ENCODE measurements at regions not wholly inside any gene's neighbourhood (a gene's known extent, or its start where the extent isn't known, plus 50 kb on each side); places are given as distances from the start of the nearest gene placed in this dataset.

- no peak for TF ChIP-seq CTCF (IDR thresholded peaks at IDR 0.05; ENCODE audit: insufficient read depth, low read depth, low read length, missing control alignments)
- H3K4me3 ChIP-seq (ENCODE audit: low read depth, low read length): no peak overlapping the region
- DNase-seq (ENCODE audit: low read depth): no peak
These were observed 671.2 kb upstream of the GALNTL6 start for GRCh38 chr4:171142045-171142444.

GRCh38 chr4:171130256-171130801 is 682.9 kb upstream of the GALNTL6 start:
- H3K4me3 ChIP-seq (ENCODE audit: low read depth, low read length): no peak overlapping the region
- no peak for TF ChIP-seq CTCF (IDR thresholded peaks at IDR 0.05; ENCODE audit: insufficient read depth, low read depth, low read length, missing control alignments)
- no peak for DNase-seq (ENCODE audit: low read depth)

GRCh38 chr4:171118091-171118490 is 695.1 kb upstream of the GALNTL6 start:
- TF ChIP-seq CTCF (IDR thresholded peaks at IDR 0.05; ENCODE audit: insufficient read depth, low read depth, low read length, missing control alignments): no peak
- H3K4me3 ChIP-seq (ENCODE audit: low read depth, low read length): no peak overlapping the region
- DNase-seq (ENCODE audit: low read depth): no peak

GRCh38 chr4:171117457-171117856 is 695.7 kb upstream of the GALNTL6 start:
- DNase-seq (ENCODE audit: low read depth): no peak
- no peak for TF ChIP-seq CTCF (IDR thresholded peaks at IDR 0.05; ENCODE audit: insufficient read depth, low read depth, low read length, missing control alignments)
- no peak overlapping the region for H3K4me3 ChIP-seq (ENCODE audit: low read depth, low read length)

- no peak for TF ChIP-seq CTCF (IDR thresholded peaks at IDR 0.05; ENCODE audit: insufficient read depth, low read depth, low read length, missing control alignments)
- no peak overlapping the region for H3K4me3 ChIP-seq (ENCODE audit: low read depth, low read length)
- no peak for DNase-seq (ENCODE audit: low read depth)
These were observed 711.4 kb upstream of the GALNTL6 start for GRCh38 chr4:171101845-171102244.

- DNase-seq (ENCODE audit: low read depth): no peak
- TF ChIP-seq CTCF (IDR thresholded peaks at IDR 0.05; ENCODE audit: insufficient read depth, low read depth, low read length, missing control alignments): no peak
- H3K4me3 ChIP-seq (ENCODE audit: low read depth, low read length): no peak overlapping the region
These were observed 726.1 kb upstream of the GALNTL6 start for GRCh38 chr4:171087089-171087488.

GRCh38 chr4:171067422-171067821 is 745.8 kb upstream of the GALNTL6 start:
- no peak overlapping the region for H3K4me3 ChIP-seq (ENCODE audit: low read depth, low read length)
- TF ChIP-seq CTCF (IDR thresholded peaks at IDR 0.05; ENCODE audit: insufficient read depth, low read depth, low read length, missing control alignments): no peak
- peak; percentile 9 for DNase-seq (ENCODE audit: low read depth)
